AG09319 (cell line): ENCODE measurements at regions not wholly inside any gene's neighbourhood (a gene's known extent, or its start where the extent isn't known, plus 50 kb on each side); places are given as distances from the start of the nearest gene placed in this dataset.

Experiments used
- DNase-seq: peaks from one replicate; pipeline ENCODE4 v3.0.0-alpha.2; 2010; ENCODE audit warnings: low read depth; ENCODE audit errors: extremely low read depth
- CTCF ChIP-seq: IDR thresholded peaks from 2 replicates; pipeline ENCODE4 v1.5.1; 2011; ENCODE audit warnings: low read depth, mild to moderate bottlenecking, inconsistent platforms, low read length, moderate library complexity

GRCh38 chr12:29072631-29073030, 76.4 kb upstream of the FAR2 start:
- no peak for DNase-seq
- no peak for TF ChIP-seq CTCF

- peak; percentile 65 for TF ChIP-seq CTCF
- peak; percentile 20 for DNase-seq
Observed at GRCh38 chr12:29073631-29074239, 75.3 kb upstream of the FAR2 start.

- no peak for TF ChIP-seq CTCF
- DNase-seq, result no peak
Observed at GRCh38 chr12:29081101-29081500, 68.0 kb upstream of the FAR2 start.

- no peak for DNase-seq
- no peak for TF ChIP-seq CTCF
Observed at GRCh38 chr12:29082522-29082921, 66.6 kb upstream of the FAR2 start.

- DNase-seq, result no peak
- no peak for TF ChIP-seq CTCF
Observed at GRCh38 chr12:29086325-29087271, 62.5 kb upstream of the FAR2 start.

- peak; percentile 50 for TF ChIP-seq CTCF
- DNase-seq, result no peak
Observed at GRCh38 chr12:29088611-29089219, 60.4 kb upstream of the FAR2 start.
